ENCODE measurements at regions not wholly inside any gene's neighbourhood (a gene's known extent, or its start where the extent isn't known, plus 50 kb on each side); places are given as distances from the start of the nearest gene placed in this dataset.

GRCh38 chr21:35201288-35201687, 152.2 kb upstream of the RUNX1 start:
- no peak overlapping the region for H3K4me3 ChIP-seq
- DNase-seq = no peak
- H3K9me3 ChIP-seq = no peaks in the 10 kb centered on the region
- WGBS, 5 donors = 60 to 92% (median 87%) methylated on average over 2 of the region's 2 CpGs
- H3K36me3 ChIP-seq = no peaks in the 10 kb centered on the region
- no peak overlapping the region for H3K27ac ChIP-seq
- intact Hi-C loops (cut with DNase I; ENCODE audit: low total_unique reads) = no loop called here
- TF ChIP-seq CTCF (IDR thresholded peaks at IDR 0.05 in 8 of 11, conservative IDR thresholded peaks at IDR 0.05 in 3 of 11) (no peak), POLR2AphosphoS5 (IDR thresholded peaks at IDR 0.05) (no peak), POLR2A (IDR thresholded peaks at IDR 0.05) (no peak)
- no peaks in the 10 kb centered on the region for H3K27me3 ChIP-seq (replicated peaks in 1 of 7)
- peaks cover 12 to 28% (median 15%) of the 10 kb centered on the region in 6 donors for H3K4me1 ChIP-seq

- DNase-seq = no peak
- H3K9me3 ChIP-seq = no peaks in the 10 kb centered on the region
- peaks cover 0 to 12% (median 2%) of the 10 kb centered on the region in 6 donors for H3K4me1 ChIP-seq
- intact Hi-C loops (cut with DNase I; ENCODE audit: low total_unique reads) = no loop called here
- TF ChIP-seq POLR2A (IDR thresholded peaks at IDR 0.05) = no peak
- no peak for TF ChIP-seq CTCF (IDR thresholded peaks at IDR 0.05 in 8 of 11, conservative IDR thresholded peaks at IDR 0.05 in 3 of 11)
- TF ChIP-seq POLR2AphosphoS5 (IDR thresholded peaks at IDR 0.05) = no peak
- H3K4me3 ChIP-seq = no peak overlapping the region
- no peaks in the 10 kb centered on the region for H3K27me3 ChIP-seq (replicated peaks in 1 of 7)
- WGBS, 5 donors = 75 to 94% (median 89%) methylated on average over 1 of the region's 1 CpG
- H3K36me3 ChIP-seq = no peaks in the 10 kb centered on the region
- H3K27ac ChIP-seq = no peak overlapping the region
These were observed 150.6 kb upstream of the RUNX1 start for GRCh38 chr21:35199733-35200015.

GRCh38 chr21:35198982-35199732, 150.1 kb upstream of the RUNX1 start:
- Histone ChIP-seq H3K4me3 (no peak overlapping the region), H3K27me3 (replicated peaks in 1 of 7) (no peaks in the 10 kb centered on the region), H3K27ac (no peak overlapping the region), H3K36me3 (no peaks in the 10 kb centered on the region), H3K9me3 (no peaks in the 10 kb centered on the region), H3K4me1 (peaks cover 0 to 7% (median 0%) of the 10 kb centered on the region in 6 donors)
- TF ChIP-seq POLR2AphosphoS5 (IDR thresholded peaks at IDR 0.05) (no peak), POLR2A (IDR thresholded peaks at IDR 0.05) (no peak), CTCF (IDR thresholded peaks at IDR 0.05 in 8 of 11, conservative IDR thresholded peaks at IDR 0.05 in 3 of 11) (no peak)
- no peak for DNase-seq
- intact Hi-C loops (cut with DNase I; ENCODE audit: low total_unique reads) = no loop called here
- 82 to 90% (median 87%) methylated on average over 6 of the region's 6 CpGs for WGBS, 5 donors

- H3K4me3 ChIP-seq = no peak overlapping the region
- TF ChIP-seq POLR2AphosphoS5 (IDR thresholded peaks at IDR 0.05) = no peak
- H3K9me3 ChIP-seq = peaks cover 0 to 6% (median 0%) of the 10 kb centered on the region in 8 donors
- no peak overlapping the region for H3K27ac ChIP-seq
- DNase-seq = no peak
- intact Hi-C loops (cut with DNase I; ENCODE audit: low total_unique reads) = no loop called here
- H3K27me3 ChIP-seq (replicated peaks in 1 of 7) = no peaks in the 10 kb centered on the region
- peaks cover 0 to 7% (median 0%) of the 10 kb centered on the region in 6 donors for H3K4me1 ChIP-seq
- WGBS, 5 donors = 27 to 70% (median 53%) methylated on average over 1 of the region's 1 CpG
- no peaks in the 10 kb centered on the region for H3K36me3 ChIP-seq
These were observed 149.5 kb upstream of the RUNX1 start for GRCh38 chr21:35198565-35198964.

Measured in spleen (tissue), 11 donors.